NB4 (cell line): ENCODE measurements at regions not wholly inside any gene's neighbourhood (a gene's known extent, or its start where the extent isn't known, plus 50 kb on each side); places are given as distances from the start of the nearest gene placed in this dataset.

Experiments used
- MYC ChIP-seq: IDR thresholded peaks from 2 replicates; pipeline ENCODE4 v1.6.1; 2011; ENCODE audit warnings: low read depth, low read length
- POLR2A ChIP-seq: IDR thresholded peaks from 2 replicates; pipeline ENCODE4 v1.6.1; 2011; ENCODE audit warnings: mild to moderate bottlenecking; ENCODE audit not compliant: insufficient read length; ENCODE audit errors: extremely low read depth
- TF ChIP-seq, protein P1 (sequence below): IDR thresholded peaks from one replicate; pipeline ENCODE4 v1.5.1; 2012; ENCODE audit warnings: low read depth, low read length
- TF ChIP-seq, protein P2 (sequence below): IDR thresholded peaks from 2 replicates; pipeline ENCODE4 v1.6.1; 2011; ENCODE audit warnings: low read depth, low read length

DNA sequence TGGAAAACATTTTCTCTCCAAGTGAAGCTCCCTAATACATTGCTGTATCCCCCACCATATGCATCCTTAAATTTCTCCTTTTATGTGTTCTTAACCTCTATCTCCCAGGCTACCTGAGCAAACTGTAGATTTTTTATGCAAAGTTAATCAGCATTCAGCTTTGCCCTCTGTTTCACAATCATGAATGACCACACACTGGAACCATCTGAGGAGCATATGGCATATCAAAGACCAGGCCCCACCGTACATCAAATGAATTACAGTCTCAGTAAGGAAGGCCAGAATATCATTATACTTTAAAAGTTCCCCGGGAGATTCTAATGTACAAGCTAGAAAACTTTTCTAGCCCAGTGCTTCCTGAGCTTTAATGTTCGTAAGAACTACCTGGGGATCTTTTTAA lies 115.5 kb upstream of the NECTIN3 start:
- TF ChIP-seq, protein P1, sequence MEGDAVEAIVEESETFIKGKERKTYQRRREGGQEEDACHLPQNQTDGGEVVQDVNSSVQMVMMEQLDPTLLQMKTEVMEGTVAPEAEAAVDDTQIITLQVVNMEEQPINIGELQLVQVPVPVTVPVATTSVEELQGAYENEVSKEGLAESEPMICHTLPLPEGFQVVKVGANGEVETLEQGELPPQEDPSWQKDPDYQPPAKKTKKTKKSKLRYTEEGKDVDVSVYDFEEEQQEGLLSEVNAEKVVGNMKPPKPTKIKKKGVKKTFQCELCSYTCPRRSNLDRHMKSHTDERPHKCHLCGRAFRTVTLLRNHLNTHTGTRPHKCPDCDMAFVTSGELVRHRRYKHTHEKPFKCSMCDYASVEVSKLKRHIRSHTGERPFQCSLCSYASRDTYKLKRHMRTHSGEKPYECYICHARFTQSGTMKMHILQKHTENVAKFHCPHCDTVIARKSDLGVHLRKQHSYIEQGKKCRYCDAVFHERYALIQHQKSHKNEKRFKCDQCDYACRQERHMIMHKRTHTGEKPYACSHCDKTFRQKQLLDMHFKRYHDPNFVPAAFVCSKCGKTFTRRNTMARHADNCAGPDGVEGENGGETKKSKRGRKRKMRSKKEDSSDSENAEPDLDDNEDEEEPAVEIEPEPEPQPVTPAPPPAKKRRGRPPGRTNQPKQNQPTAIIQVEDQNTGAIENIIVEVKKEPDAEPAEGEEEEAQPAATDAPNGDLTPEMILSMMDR = no peak
- TF ChIP-seq POLR2A = no peak
- TF ChIP-seq, protein P2, sequence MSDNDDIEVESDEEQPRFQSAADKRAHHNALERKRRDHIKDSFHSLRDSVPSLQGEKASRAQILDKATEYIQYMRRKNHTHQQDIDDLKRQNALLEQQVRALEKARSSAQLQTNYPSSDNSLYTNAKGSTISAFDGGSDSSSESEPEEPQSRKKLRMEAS = no peak
- no peak for TF ChIP-seq MYC
